ENCODE measurements at regions not wholly inside any gene's neighbourhood (a gene's known extent, or its start where the extent isn't known, plus 50 kb on each side); places are given as distances from the start of the nearest gene placed in this dataset.

DNA sequence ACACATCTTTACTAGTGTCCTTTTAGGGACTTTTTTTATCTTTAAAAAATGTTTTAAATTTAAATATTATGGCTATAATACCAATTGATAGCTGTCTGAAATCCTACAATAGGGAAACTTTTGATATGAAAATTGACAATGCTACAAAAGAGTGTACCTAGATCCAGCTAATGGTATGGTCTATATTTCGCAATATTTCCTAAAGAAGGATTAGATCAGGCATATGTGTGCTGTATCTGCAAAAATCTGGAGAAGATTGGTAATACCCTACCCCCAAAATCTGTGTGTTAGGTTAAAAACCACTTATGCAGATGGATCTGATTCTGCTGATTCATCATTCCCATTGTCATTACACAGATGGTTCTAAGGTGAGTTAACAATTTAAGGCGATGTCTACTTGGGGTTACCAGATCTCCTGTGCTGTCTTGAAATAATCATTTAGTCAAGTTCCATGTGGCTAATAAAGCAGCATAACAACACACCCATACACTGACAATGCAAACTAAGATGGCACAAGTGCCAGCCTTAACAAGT, 137.1 kb downstream of the GASK1B start:
- Histone ChIP-seq H3K9me3 (ENCODE audit: control insufficient read depth in 4 of 4, low read length in 3 of 4) (peaks cover 0 to 2% (median under 1%) of the 10 kb centered on the region in 4 donors), H3K36me3 (ENCODE audit: control insufficient read depth in 4 of 4, insufficient read depth in 3 of 4, low read depth in 1 of 4, low read length in 3 of 4) (no peaks in the 10 kb centered on the region), H3K9ac (ENCODE audit: low read depth in 1 of 2, low read length in 2 of 2) (no peak overlapping the region), H3K27me3 (ENCODE audit: control insufficient read depth in 4 of 4, insufficient read depth in 4 of 4, low read length in 3 of 4) (no peaks in the 10 kb centered on the region), H3K4me1 (ENCODE audit: control insufficient read depth in 4 of 4, insufficient read depth in 4 of 4, low read length in 3 of 4) (no peaks in the 10 kb centered on the region), H3K4me3 (ENCODE audit: low read depth in 1 of 3, low read length in 3 of 3) (no peak overlapping the region), H3K27ac (ENCODE audit: low read depth in 1 of 2, low read length in 2 of 2) (no peak overlapping the region)
- TF ChIP-seq RXRA (IDR thresholded peaks at IDR 0.05) (no peak), GABPA (IDR thresholded peaks at IDR 0.05 in 1 of 2, conservative IDR thresholded peaks at IDR 0.05 in 1 of 2) (no peak), TAF1 (conservative IDR thresholded peaks at IDR 0.05) (no peak), FOXA1 (IDR thresholded peaks at IDR 0.05) (no peak), RAD21 (IDR thresholded peaks at IDR 0.05) (no peak)
- TF ChIP-seq, protein P1, sequence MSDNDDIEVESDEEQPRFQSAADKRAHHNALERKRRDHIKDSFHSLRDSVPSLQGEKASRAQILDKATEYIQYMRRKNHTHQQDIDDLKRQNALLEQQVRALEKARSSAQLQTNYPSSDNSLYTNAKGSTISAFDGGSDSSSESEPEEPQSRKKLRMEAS (IDR thresholded peaks at IDR 0.05), result no peak
- TF ChIP-seq, protein P2, sequence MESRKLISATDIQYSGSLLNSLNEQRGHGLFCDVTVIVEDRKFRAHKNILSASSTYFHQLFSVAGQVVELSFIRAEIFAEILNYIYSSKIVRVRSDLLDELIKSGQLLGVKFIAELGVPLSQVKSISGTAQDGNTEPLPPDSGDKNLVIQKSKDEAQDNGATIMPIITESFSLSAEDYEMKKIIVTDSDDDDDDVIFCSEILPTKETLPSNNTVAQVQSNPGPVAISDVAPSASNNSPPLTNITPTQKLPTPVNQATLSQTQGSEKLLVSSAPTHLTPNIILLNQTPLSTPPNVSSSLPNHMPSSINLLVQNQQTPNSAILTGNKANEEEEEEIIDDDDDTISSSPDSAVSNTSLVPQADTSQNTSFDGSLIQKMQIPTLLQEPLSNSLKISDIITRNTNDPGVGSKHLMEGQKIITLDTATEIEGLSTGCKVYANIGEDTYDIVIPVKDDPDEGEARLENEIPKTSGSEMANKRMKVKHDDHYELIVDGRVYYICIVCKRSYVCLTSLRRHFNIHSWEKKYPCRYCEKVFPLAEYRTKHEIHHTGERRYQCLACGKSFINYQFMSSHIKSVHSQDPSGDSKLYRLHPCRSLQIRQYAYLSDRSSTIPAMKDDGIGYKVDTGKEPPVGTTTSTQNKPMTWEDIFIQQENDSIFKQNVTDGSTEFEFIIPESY (IDR thresholded peaks at IDR 0.05), result no peak
- WGBS, result 90% methylated on average over 2 of the region's 2 CpGs
- no peak for DNase-seq (ENCODE audit: low spot score)

DNA sequence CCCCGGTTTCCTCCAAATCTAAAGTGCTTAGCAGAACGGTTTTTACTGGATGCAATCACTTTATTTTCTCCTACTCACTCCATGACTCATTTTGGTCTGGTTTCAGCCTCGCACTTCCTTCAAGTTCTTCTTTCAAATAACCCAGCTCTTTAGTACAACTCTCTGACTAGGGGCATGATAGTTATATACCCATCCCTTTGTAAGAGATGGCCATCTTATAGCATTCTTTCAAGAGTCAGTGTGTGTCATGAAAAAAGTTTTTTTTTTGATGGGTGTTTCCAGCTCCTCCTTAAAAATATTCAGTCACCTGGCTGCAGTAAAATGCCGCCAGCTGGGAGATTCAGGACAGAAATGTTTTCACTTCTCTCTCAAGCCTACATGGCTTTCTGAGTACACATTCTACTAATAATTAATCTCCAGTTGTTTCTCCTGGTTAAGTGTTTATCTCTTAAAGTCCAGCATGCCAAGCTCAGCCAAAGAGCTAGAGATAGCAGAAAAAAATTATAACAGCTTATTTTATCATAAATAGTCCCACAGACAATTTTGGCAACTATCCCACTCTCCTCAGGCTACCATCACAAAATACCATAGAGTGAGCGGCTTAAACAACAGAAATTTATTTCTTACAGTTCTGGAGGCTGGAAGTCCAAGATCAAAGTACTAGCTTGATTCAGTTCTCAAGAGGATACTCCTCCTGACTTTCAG, 139.3 kb downstream of the GASK1B start:
- H3K27ac ChIP-seq (ENCODE audit: low read depth in 1 of 2, low read length in 2 of 2), result no peak overlapping the region

DNA sequence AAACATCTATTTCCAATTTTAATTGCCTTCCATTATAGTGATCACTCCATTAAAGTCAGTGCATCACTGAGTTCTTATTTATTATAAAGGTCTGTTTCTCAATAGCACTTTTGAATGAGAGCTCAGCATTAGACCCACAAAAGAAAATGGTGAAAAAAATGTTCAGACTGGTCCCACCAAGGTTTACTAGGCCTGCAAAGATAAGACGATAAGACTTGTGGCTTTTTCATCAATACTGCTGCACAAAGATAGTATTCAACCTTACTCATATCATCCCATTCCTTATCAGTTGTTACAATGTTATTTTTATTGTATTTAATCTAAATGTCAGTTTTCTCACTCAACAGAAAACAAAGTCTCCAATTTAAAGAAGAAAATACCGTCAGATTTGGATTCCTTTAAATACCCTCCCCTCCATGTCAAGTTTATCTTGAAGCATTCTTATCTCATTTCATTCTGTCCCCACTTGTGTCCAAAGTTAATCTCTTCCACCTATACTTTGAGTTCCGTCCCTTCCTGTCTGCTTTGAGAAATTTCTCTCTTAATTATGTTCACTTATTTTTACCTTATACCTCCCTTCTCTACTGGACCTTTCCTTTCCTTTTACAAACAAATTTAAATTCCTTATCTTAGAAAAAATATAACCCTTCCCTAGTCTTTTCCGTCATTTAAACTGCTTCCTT, 140.0 kb downstream of the GASK1B start:
- Histone ChIP-seq H3K9me3 (ENCODE audit: control insufficient read depth in 4 of 4, low read length in 3 of 4) (peaks cover 0 to 2% (median under 1%) of the 10 kb centered on the region in 4 donors), H3K4me1 (ENCODE audit: control insufficient read depth in 4 of 4, insufficient read depth in 4 of 4, low read length in 3 of 4) (no peaks in the 10 kb centered on the region), H3K36me3 (ENCODE audit: control insufficient read depth in 4 of 4, insufficient read depth in 3 of 4, low read depth in 1 of 4, low read length in 3 of 4) (no peaks in the 10 kb centered on the region), H3K9ac (ENCODE audit: low read depth in 1 of 2, low read length in 2 of 2) (no peak overlapping the region), H3K27me3 (ENCODE audit: control insufficient read depth in 4 of 4, insufficient read depth in 4 of 4, low read length in 3 of 4) (no peaks in the 10 kb centered on the region), H3K4me3 (ENCODE audit: low read depth in 1 of 3, low read length in 3 of 3) (no peak overlapping the region), H3K27ac (ENCODE audit: low read depth in 1 of 2, low read length in 2 of 2) (no peak overlapping the region)
- 50% methylated on average over 4 of the region's 4 CpGs for WGBS
- no peak for DNase-seq (ENCODE audit: low spot score)
- TF ChIP-seq YY1 (IDR thresholded peaks at IDR 0.05) (no peak), HNF4G (IDR thresholded peaks at IDR 0.05) (no peak), RAD21 (IDR thresholded peaks at IDR 0.05) (no peak), HNF4A (conservative IDR thresholded peaks at IDR 0.05) (no peak), TAF1 (conservative IDR thresholded peaks at IDR 0.05) (no peak), ATF3 (IDR thresholded peaks at IDR 0.05) (no peak), CTCF (IDR thresholded peaks at IDR 0.05; ENCODE audit: low read depth, low read length, missing input control) (no peak), RXRA (IDR thresholded peaks at IDR 0.05) (no peak), REST (IDR thresholded peaks at IDR 0.05) (no peak), SP1 (IDR thresholded peaks at IDR 0.05) (no peak), FOXA1 (IDR thresholded peaks at IDR 0.05) (no peak), EGR1 (IDR thresholded peaks at IDR 0.05; ENCODE audit: low read depth in 2 of 2) (no peak)
- TF ChIP-seq, protein P1 (IDR thresholded peaks at IDR 0.05), result no peak

More for the DNA sequence above, 139.3 kb downstream of the GASK1B start:
- no peak overlapping the region for H3K4me3 ChIP-seq (ENCODE audit: low read depth in 1 of 3, low read length in 3 of 3)
- H3K9ac ChIP-seq (ENCODE audit: low read depth in 1 of 2, low read length in 2 of 2), result no peak overlapping the region
- TF ChIP-seq JUND (IDR thresholded peaks at IDR 0.05), result peak in 1 of 2 donors; percentile 26
- no peak for TF ChIP-seq RXRA (IDR thresholded peaks at IDR 0.05)
- WGBS, result 44% methylated on average over 5 of the region's 5 CpGs
- peaks cover 0 to 2% (median under 1%) of the 10 kb centered on the region in 4 donors for H3K9me3 ChIP-seq (ENCODE audit: control insufficient read depth in 4 of 4, low read length in 3 of 4)
- no peaks in the 10 kb centered on the region for H3K27me3 ChIP-seq (ENCODE audit: control insufficient read depth in 4 of 4, insufficient read depth in 4 of 4, low read length in 3 of 4)
- no peaks in the 10 kb centered on the region for H3K4me1 ChIP-seq (ENCODE audit: control insufficient read depth in 4 of 4, insufficient read depth in 4 of 4, low read length in 3 of 4)
- no peak for DNase-seq (ENCODE audit: low spot score)
- H3K36me3 ChIP-seq (ENCODE audit: control insufficient read depth in 4 of 4, insufficient read depth in 3 of 4, low read depth in 1 of 4, low read length in 3 of 4), result no peaks in the 10 kb centered on the region
